Thymus (tissue), 11 donors: ENCODE measurements at regions not wholly inside any gene's neighbourhood (a gene's known extent, or its start where the extent isn't known, plus 50 kb on each side); places are given as distances from the start of the nearest gene placed in this dataset.

Experiments used
- DNase-seq, 9 donors: peaks; one replicate each; pipeline ENCODE4 v3.0.0-alpha.2; 2013; ENCODE audit warnings: low spot score in 9 of 9, low read depth in 6 of 9, missing footprints in 1 of 9
- H3K27ac ChIP-seq, 2 donors: one replicate each; pipeline ENCODE4 v1.5.1; 2013; ENCODE audit warnings: control low read depth in 1 of 2, low read depth in 1 of 2, low read length in 1 of 2, mild to moderate bottlenecking in 1 of 2, moderate library complexity in 1 of 2
- H3K27me3 ChIP-seq, 2 donors: one replicate each; pipeline ENCODE4 v1.5.1; 2013; ENCODE audit warnings: low read length in 1 of 2; ENCODE audit not compliant: control insufficient read depth in 2 of 2, insufficient read depth in 1 of 2
- H3K36me3 ChIP-seq, 2 donors: one replicate each; pipeline ENCODE4 v1.5.1; 2013; ENCODE audit warnings: low read length in 1 of 2, mild to moderate bottlenecking in 1 of 2, moderate library complexity in 1 of 2; ENCODE audit not compliant: control insufficient read depth in 2 of 2, insufficient read depth in 2 of 2
- H3K4me1 ChIP-seq, 2 donors: one replicate each; pipeline ENCODE4 v1.5.1; 2013; ENCODE audit warnings: low read length in 2 of 2; ENCODE audit not compliant: control insufficient read depth in 2 of 2, insufficient read depth in 2 of 2
- H3K4me3 ChIP-seq, 2 donors: one replicate each; pipeline ENCODE4 v1.5.1; 2013; ENCODE audit warnings: low read length in 2 of 2, control low read depth in 1 of 2, mild to moderate bottlenecking in 1 of 2
- H3K9me3 ChIP-seq, 2 donors: one replicate each; pipeline ENCODE4 v1.5.1; 2013; ENCODE audit warnings: low read length in 1 of 2, mild to moderate bottlenecking in 1 of 2; ENCODE audit not compliant: control insufficient read depth in 2 of 2, insufficient read depth in 1 of 2
- WGBS: extraction: QIAGEN DNeasy Blood & Tissue Kit; methylation state at CpG from one replicate; pipeline ENCODE4 v1.1.7; 2013; 5-methylcytosine and 5-hydroxymethylcytosine counted together
- donor health status: healthy.

DNA sequence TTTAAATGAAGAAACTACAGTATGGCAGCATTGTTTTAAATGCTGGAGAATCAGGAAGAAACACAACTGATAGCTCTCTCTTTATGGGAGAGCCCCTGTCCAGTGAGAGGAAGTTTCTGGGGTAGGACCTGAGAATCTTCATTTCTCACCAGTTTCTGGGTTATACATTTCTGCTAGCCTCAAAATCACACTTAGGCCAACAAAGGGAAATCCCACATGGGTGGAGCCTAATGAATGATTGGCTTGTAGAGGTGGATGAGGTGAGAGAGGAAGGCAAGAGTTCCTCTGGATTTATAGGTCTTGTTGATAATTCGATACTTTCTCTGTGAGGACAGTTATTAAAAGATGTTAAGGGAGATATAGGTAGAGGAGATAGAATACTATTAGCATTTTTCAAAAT, 1397.3 kb upstream of the TENM4 start:
- no peaks in the 10 kb centered on the region for H3K27me3 ChIP-seq
- no peaks in the 10 kb centered on the region for H3K4me1 ChIP-seq
- no peaks in the 10 kb centered on the region for H3K36me3 ChIP-seq
- H3K9me3 ChIP-seq: no peaks in the 10 kb centered on the region
- 97% methylated on average over 1 of the region's 1 CpG for WGBS
- no peak for DNase-seq
- H3K4me3 ChIP-seq: no peak overlapping the region
- H3K27ac ChIP-seq: no peak overlapping the region

DNA sequence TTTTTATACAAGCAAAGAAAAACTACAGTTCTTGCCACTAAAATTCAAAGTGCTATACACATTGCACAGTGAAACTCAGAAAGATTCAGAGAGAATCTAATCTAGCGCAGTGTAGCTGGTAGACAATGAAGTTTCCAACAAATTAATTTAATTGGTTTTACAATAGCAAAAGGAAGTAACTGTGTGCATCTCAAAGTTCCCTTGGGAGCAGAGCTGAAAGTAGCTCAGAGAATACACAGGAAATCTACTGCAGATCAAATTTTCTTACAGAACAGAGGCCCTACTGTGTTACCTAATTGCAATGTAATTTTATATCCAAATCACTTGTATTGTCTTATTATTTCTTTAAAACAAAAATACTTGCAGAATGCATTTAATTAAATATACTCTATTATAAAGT, 1396.2 kb upstream of the TENM4 start:
- no peaks in the 10 kb centered on the region for H3K9me3 ChIP-seq
- no peak for DNase-seq
- H3K4me3 ChIP-seq: no peak overlapping the region
- H3K27ac ChIP-seq: no peak overlapping the region
- no peaks in the 10 kb centered on the region for H3K4me1 ChIP-seq
- no peaks in the 10 kb centered on the region for H3K36me3 ChIP-seq
- 95% methylated on average over 1 of the region's 1 CpG for whole genome bisulfite sequencing
- no peaks in the 10 kb centered on the region for H3K27me3 ChIP-seq

DNA sequence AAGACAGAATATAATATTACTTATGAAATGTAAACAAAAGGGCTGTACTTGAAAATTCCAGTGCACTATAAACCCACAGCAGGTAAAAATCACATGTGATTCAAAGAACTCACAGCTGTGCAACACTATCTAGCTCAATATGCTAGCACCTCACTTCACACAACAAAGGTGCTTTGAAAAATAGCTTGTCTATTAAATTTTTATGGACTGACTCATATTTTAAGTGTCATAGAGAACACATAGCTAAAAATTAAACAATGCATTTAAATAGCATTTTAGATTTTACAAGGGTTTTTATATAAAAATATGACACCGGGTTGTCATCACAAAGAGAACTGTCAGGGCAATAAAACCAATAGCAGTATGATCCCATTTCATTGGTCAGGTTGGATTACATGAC, 1390.5 kb upstream of the TENM4 start:
- Histone ChIP-seq H3K27ac (no peak overlapping the region), H3K27me3 (no peaks in the 10 kb centered on the region), H3K36me3 (no peaks in the 10 kb centered on the region), H3K4me1 (no peaks in the 10 kb centered on the region), H3K4me3 (no peak overlapping the region), H3K9me3 (no peaks in the 10 kb centered on the region)
- no peak for DNase-seq
- WGBS: 95% methylated on average over 1 of the region's 1 CpG

DNA sequence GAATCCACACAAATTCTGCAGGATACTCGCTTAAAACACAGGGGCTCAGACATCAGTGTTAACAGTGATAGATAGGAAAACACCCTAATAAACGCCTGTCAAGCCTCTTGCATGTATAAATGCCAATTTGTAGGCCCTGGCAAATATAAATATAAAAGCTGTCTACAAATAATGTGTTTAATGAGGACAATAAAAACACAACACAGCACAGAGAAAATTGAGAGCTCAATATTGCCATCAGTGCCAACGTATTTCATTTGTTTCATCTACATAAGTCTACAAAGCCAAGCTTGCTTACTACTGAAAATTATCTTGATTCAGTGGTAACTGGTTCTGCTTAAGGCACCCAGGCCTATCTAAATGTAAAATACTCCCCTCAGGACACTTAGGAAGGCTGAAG, 1387.0 kb upstream of the TENM4 start:
- H3K4me3 ChIP-seq: no peak overlapping the region
- H3K27me3 ChIP-seq: no peaks in the 10 kb centered on the region
- DNase-seq: no peak
- WGBS: 86% methylated on average over 3 of the region's 3 CpGs
- no peaks in the 10 kb centered on the region for H3K9me3 ChIP-seq
- no peaks in the 10 kb centered on the region for H3K4me1 ChIP-seq
- no peak overlapping the region for H3K27ac ChIP-seq
- H3K36me3 ChIP-seq: no peaks in the 10 kb centered on the region

DNA sequence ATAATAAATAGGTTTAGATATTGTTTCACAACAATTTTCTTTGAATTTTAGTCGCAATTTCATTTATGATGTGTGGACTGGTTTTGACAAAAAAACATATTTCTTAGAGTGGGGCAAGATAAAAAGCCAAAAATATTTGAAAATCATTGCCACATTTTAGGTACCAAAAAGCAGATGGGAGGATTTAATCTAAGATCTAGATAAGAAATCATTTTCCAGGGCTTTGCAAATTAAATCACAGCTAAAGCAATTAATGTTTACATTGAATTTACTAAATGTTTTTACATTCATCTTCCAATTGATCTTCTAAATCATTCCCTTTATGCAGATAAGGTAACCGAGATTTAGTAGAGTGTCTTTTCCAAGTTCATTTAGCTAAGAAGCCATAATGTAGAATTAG, 1386.0 kb upstream of the TENM4 start:
- no peak for DNase-seq
- Histone ChIP-seq H3K4me3 (no peak overlapping the region), H3K27me3 (no peaks in the 10 kb centered on the region), H3K36me3 (no peaks in the 10 kb centered on the region), H3K9me3 (no peaks in the 10 kb centered on the region), H3K4me1 (no peaks in the 10 kb centered on the region), H3K27ac (no peak overlapping the region)
- 98% methylated on average over 2 of the region's 2 CpGs for WGBS

DNA sequence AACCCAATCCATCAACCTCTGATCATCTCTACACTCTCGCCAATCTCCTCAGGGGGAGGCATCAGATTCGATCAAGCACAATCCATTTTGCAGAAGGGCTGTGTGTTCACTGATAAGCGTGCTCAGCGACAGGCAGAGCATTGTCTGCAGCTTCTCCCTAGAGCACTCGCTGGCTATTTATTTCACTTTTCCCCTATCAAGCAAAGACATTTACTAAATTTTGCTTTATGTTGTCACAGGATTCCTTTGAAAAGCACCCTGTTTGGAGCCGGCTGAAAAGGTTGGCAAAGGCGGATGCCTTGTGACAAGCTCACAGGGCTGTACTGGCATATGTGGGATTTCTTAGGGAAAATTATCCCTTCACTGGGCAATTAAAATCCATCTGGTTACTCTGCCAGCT, 1381.5 kb upstream of the TENM4 start:
- H3K4me3 ChIP-seq: no peak overlapping the region
- no peaks in the 10 kb centered on the region for H3K4me1 ChIP-seq
- H3K27me3 ChIP-seq: no peaks in the 10 kb centered on the region
- no peaks in the 10 kb centered on the region for H3K36me3 ChIP-seq
- H3K9me3 ChIP-seq: no peaks in the 10 kb centered on the region
- DNase-seq: no peak
- H3K27ac ChIP-seq: no peak overlapping the region
- WGBS: 95% methylated on average over 7 of the region's 7 CpGs

DNA sequence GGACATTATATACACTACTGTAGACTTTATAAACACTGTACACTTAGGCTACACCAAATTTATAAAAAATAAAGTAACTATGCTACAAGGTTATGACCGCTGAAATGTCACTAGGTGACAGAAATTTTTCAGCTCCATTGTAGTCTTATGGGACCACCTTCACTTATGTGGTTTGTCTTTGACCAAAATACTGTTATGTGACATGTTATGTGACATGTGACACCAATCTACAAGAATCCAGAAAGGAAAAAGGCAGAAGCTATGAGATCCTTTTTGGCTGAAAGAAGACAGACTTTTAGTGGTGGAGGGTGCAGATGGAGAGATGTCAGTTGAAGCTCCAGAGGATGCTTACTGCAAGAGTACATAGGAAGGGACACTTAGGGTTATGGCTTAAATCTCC, 1378.4 kb upstream of the TENM4 start:
- H3K27ac ChIP-seq: no peak overlapping the region
- no peaks in the 10 kb centered on the region for H3K36me3 ChIP-seq
- 85% methylated on average over 1 of the region's 1 CpG for WGBS

DNA sequence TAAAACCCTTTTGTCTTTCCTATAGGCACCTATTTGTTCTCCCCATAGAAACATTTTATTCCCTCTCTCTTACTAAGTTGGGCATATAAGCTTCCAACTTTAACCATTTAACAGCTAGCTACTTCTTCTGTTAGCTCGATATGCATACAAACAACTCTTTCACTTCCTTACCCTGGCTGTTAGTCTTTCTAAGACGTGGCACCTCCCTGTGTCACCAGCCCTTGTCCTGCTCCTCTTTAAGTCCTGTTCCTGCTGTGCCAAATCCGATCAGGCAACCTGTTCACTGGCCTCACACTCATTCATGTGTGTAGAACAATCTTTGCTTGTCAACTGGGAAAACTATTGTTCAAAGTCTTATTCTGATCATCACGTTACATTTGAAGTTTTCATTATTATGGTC, 1376.1 kb upstream of the TENM4 start:
- Histone ChIP-seq H3K4me3 (no peak overlapping the region), H3K27me3 (no peaks in the 10 kb centered on the region), H3K36me3 (no peaks in the 10 kb centered on the region), H3K9me3 (no peaks in the 10 kb centered on the region), H3K27ac (no peak overlapping the region), H3K4me1 (no peaks in the 10 kb centered on the region)
- WGBS: 81% methylated on average over 4 of the region's 4 CpGs
- no peak for DNase-seq

More for the DNA sequence above, 1378.4 kb upstream of the TENM4 start:
- no peaks in the 10 kb centered on the region for H3K4me1 ChIP-seq
- no peak overlapping the region for H3K4me3 ChIP-seq
- H3K27me3 ChIP-seq: no peaks in the 10 kb centered on the region
- DNase-seq: no peak
- no peaks in the 10 kb centered on the region for H3K9me3 ChIP-seq

DNA sequence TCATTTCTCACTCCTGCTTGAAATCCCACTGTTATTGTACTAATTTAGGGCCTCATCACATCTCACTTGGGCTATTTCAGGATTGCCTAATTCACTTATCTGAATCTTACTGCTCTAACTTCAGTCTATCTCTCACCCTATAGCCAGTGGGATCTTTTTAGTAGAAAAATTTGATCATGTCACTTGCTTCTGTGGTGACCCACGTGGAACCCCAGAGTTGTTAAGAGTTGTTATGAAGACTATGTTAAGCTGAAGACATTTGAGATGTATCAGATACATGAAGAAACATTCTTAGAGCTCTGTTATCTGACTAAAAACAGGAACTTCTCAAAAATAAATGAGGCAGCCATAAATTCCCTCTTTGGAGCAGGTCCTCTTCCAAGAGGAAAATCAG, 1375.6 kb upstream of the TENM4 start:
- no peak for DNase-seq
- Histone ChIP-seq H3K4me3 (no peak overlapping the region), H3K27me3 (no peaks in the 10 kb centered on the region), H3K4me1 (no peaks in the 10 kb centered on the region), H3K9me3 (no peaks in the 10 kb centered on the region), H3K27ac (no peak overlapping the region), H3K36me3 (no peaks in the 10 kb centered on the region)
- 72% methylated on average over 1 of the region's 1 CpG for WGBS
